CD14-positive monocyte (primary cell): ENCODE measurements at regions not wholly inside any gene's neighbourhood (a gene's known extent, or its start where the extent isn't known, plus 50 kb on each side); places are given as distances from the start of the nearest gene placed in this dataset.

Source experiments
- DNase-seq, 3 donors: peaks; one replicate each; pipeline ENCODE4 v3.0.0-alpha.2; 2011 to 2022
- H2AFZ ChIP-seq: 2 replicates; pipeline ENCODE4 v1.6.0; 2012; ENCODE audit warnings: mild to moderate bottlenecking, low read depth, low read length, inconsistent platforms; ENCODE audit not compliant: insufficient read depth, poor library complexity, severe bottlenecking
- H3K27ac ChIP-seq, 2 donors: 1 replicate in 1 of 2; 2 replicates in 1 of 2; pipeline ENCODE4 v1.5.1; 2012 to 2013; ENCODE audit warnings: low read length in 2 of 2, control low read depth in 1 of 2, inconsistent platforms in 1 of 2, low read depth in 1 of 2, mild to moderate bottlenecking in 1 of 2
- H3K27me3 ChIP-seq, 2 donors: one replicate each; pipeline versions ENCODE4 v1.6.0 to v1.6.1; 2011 to 2013; ENCODE audit warnings: low read length in 2 of 2; ENCODE audit not compliant: control insufficient read depth in 2 of 2, insufficient read depth in 2 of 2
- H3K36me3 ChIP-seq, 2 donors: replicated peaks in 1 of 2; 1 replicate in 1 of 2; 2 replicates in 1 of 2; pipeline versions ENCODE4 v1.5.1 to v1.6.1; 2012 to 2013; ENCODE audit warnings: low read length in 2 of 2, control low read depth in 1 of 2, inconsistent platforms in 1 of 2, mild to moderate bottlenecking in 1 of 2; ENCODE audit not compliant: insufficient read depth in 2 of 2, control insufficient read depth in 1 of 2
- H3K4me1 ChIP-seq, 2 donors: 1 replicate in 1 of 2; 2 replicates in 1 of 2; pipeline versions ENCODE4 v1.5.1 to v1.6.1; 2012 to 2013; ENCODE audit warnings: low read length in 2 of 2, control low read depth in 1 of 2, inconsistent platforms in 1 of 2, mild to moderate bottlenecking in 1 of 2, moderate library complexity in 1 of 2; ENCODE audit not compliant: insufficient read depth in 2 of 2, control insufficient read depth in 1 of 2
- H3K4me2 ChIP-seq: replicated peaks from 2 replicates; pipeline ENCODE3; 2012; ENCODE audit warnings: low read length, moderate library complexity, mild to moderate bottlenecking; ENCODE audit not compliant: poor library complexity, severe bottlenecking; ENCODE audit errors: extremely low read depth
- H3K4me3 ChIP-seq, 3 experiments: fragments of 200-600 bp in 1 of 3; sonication (generic) in 1 of 3; replicated peaks in 1 of 3; 1 replicate in 2 of 3; 2 replicates in 1 of 3; pipeline ENCODE4 v1.5.1; 2011 to 2013; ENCODE audit warnings: low read length in 3 of 3, mild to moderate bottlenecking in 3 of 3, control low read depth in 2 of 3, low read depth in 2 of 3, inconsistent platforms in 1 of 3, moderate library complexity in 1 of 3
- H3K79me2 ChIP-seq: 2 replicates; pipeline ENCODE4 v1.6.0; 2012; ENCODE audit warnings: mild to moderate bottlenecking, control low read depth, inconsistent platforms, low read length, moderate library complexity; ENCODE audit not compliant: insufficient read depth
- H3K9ac ChIP-seq: 2 replicates; pipeline ENCODE4 v1.6.0; 2017; ENCODE audit warnings: low read length, mild to moderate bottlenecking; ENCODE audit not compliant: insufficient read depth, poor library complexity, severe bottlenecking
- H3K9me3 ChIP-seq, 2 donors: replicated peaks in 1 of 2; 1 replicate in 1 of 2; 2 replicates in 1 of 2; pipeline versions ENCODE4 v1.5.1 to v1.6.1; 2012 to 2013; ENCODE audit warnings: low read length in 2 of 2, control low read depth in 1 of 2; ENCODE audit not compliant: control insufficient read depth in 1 of 2, insufficient read depth in 1 of 2
- H4K20me1 ChIP-seq: 2 replicates; pipeline ENCODE4 v1.6.0; 2012; ENCODE audit warnings: mild to moderate bottlenecking, low read length, control low read depth, moderate library complexity; ENCODE audit not compliant: insufficient read depth
- H3K27ac Mint-ChIP-seq, 7 donors: one replicate each; pipeline ENCODE4 v1.8.0; 2020; ENCODE audit warnings: mild to moderate bottlenecking in 7 of 7, mixed read lengths in 7 of 7, moderate library complexity in 6 of 7, inconsistent platforms in 2 of 7
- H3K27me3 Mint-ChIP-seq, 3 donors: one replicate each; pipeline ENCODE4 v1.8.0; 2021 to 2022; ENCODE audit warnings: low read depth in 3 of 3, mild to moderate bottlenecking in 3 of 3, mixed read lengths in 3 of 3, moderate library complexity in 3 of 3, inconsistent platforms in 1 of 3
- H3K36me3 Mint-ChIP-seq, 2 donors: one replicate each; pipeline ENCODE4 v1.8.0; 2020; ENCODE audit warnings: mixed read lengths in 2 of 2, inconsistent platforms in 1 of 2, mild to moderate bottlenecking in 1 of 2
- H3K4me1 Mint-ChIP-seq: one replicate; pipeline ENCODE4 v1.8.0; 2020; ENCODE audit warnings: mild to moderate bottlenecking, mixed read lengths
- H3K4me3 Mint-ChIP-seq, 2 donors: one replicate each; pipeline ENCODE4 v1.8.0; 2020; ENCODE audit warnings: mild to moderate bottlenecking in 2 of 2, mixed read lengths in 2 of 2, moderate library complexity in 1 of 2
- H3K9me3 Mint-ChIP-seq, 7 donors: one replicate each; pipeline ENCODE4 v1.8.0; 2020 to 2022; ENCODE audit warnings: mixed read lengths in 7 of 7, mild to moderate bottlenecking in 6 of 7, moderate library complexity in 6 of 7, inconsistent platforms in 2 of 7
- CTCF ChIP-seq: fragments of 200-600 bp; IDR thresholded peaks from one replicate; pipeline ENCODE4 v1.8.0; 2022; ENCODE audit warnings: antibody characterized with exemption, mild to moderate bottlenecking
- WGBS: methylation state at CpG from one replicate; pipeline ENCODE4 v1.1.5; 2013; ENCODE audit warnings: missing lambda C conversion rate; ENCODE audit not compliant: insufficient coverage; 5-methylcytosine and 5-hydroxymethylcytosine counted together
- intact Hi-C, 2 donors: fragments of 100-400 bp; cut with micrococcal nuclease; formaldehyde crosslinking; loops; one replicate each; pipeline versions ENCODE4 v1.15.0 to v1.15.1; 2023

GRCh38 chr2:433216-433615, 145.3 kb upstream of the ALKAL2 start:
- no peaks in the 10 kb centered on the region for H4K20me1 ChIP-seq
- H3K27ac ChIP-seq: no peak overlapping the region
- no peaks in the 10 kb centered on the region for H3K79me2 ChIP-seq
- H3K4me3 Mint-ChIP-seq: no peak overlapping the region
- H3K27ac Mint-ChIP-seq: no peak overlapping the region
- H3K27me3 Mint-ChIP-seq: peaks cover 2 to 23% (median 10%) of the 10 kb centered on the region in 3 donors
- no peak overlapping the region for H3K4me3 ChIP-seq
- no peaks in the 10 kb centered on the region for H3K36me3 ChIP-seq
- intact Hi-C loops: no loop called here
- no peak for TF ChIP-seq CTCF
- WGBS: 93% methylated on average over 4 of the region's 4 CpGs
- peaks cover 0 to 5% (median 0%) of the 10 kb centered on the region in 7 donors for H3K9me3 Mint-ChIP-seq
- no peaks in the 10 kb centered on the region for H3K4me1 ChIP-seq
- H3K36me3 Mint-ChIP-seq: no peaks in the 10 kb centered on the region
- H2AFZ ChIP-seq: no peak overlapping the region
- H3K9me3 ChIP-seq: peaks cover 0 to 11% of the 10 kb centered on the region in 2 donors
- no peak overlapping the region for H3K4me2 ChIP-seq
- peaks cover 14% of the 10 kb centered on the region for H3K4me1 Mint-ChIP-seq
- no peaks in the 10 kb centered on the region for H3K27me3 ChIP-seq
- DNase-seq: no peak
- H3K9ac ChIP-seq: no peak overlapping the region

GRCh38 chr2:430291-431040, 142.6 kb upstream of the ALKAL2 start:
- H3K27ac ChIP-seq: no peak overlapping the region
- H4K20me1 ChIP-seq: no peaks in the 10 kb centered on the region
- H3K36me3 Mint-ChIP-seq: no peaks in the 10 kb centered on the region
- H3K9me3 ChIP-seq: peaks cover 0 to 11% of the 10 kb centered on the region in 2 donors
- H3K4me2 ChIP-seq: peak overlapping the region; percentile 26
- H3K27me3 ChIP-seq: no peaks in the 10 kb centered on the region
- H3K4me3 Mint-ChIP-seq: peak overlapping the region; percentile 45 to 84
- no peaks in the 10 kb centered on the region for H3K79me2 ChIP-seq
- no peak overlapping the region for H3K9ac ChIP-seq
- H3K9me3 Mint-ChIP-seq: peaks cover 0 to 9% (median 0%) of the 10 kb centered on the region in 7 donors
- no peak overlapping the region for H3K4me3 ChIP-seq
- peaks cover 14% of the 10 kb centered on the region for H3K4me1 Mint-ChIP-seq
- H3K27me3 Mint-ChIP-seq: peaks cover 2 to 21% (median 10%) of the 10 kb centered on the region in 3 donors
- intact Hi-C loops: no loop called here
- 1% methylated on average over 12 of the region's 20 CpGs for WGBS
- H2AFZ ChIP-seq: no peak overlapping the region
- no peaks in the 10 kb centered on the region for H3K4me1 ChIP-seq
- DNase-seq: no peak
- no peaks in the 10 kb centered on the region for H3K36me3 ChIP-seq
- no peak overlapping the region for H3K27ac Mint-ChIP-seq
- no peak for TF ChIP-seq CTCF
